ENCODE measurements at regions not wholly inside any gene's neighbourhood (a gene's known extent, or its start where the extent isn't known, plus 50 kb on each side); places are given as distances from the start of the nearest gene placed in this dataset.

GRCh38 chr2:46846536-46846935, 69.1 kb downstream of the MCFD2 start:
- no peak overlapping the region for H3K9ac ChIP-seq (ENCODE audit: low read depth, low read length)
- H4K20me1 ChIP-seq (ENCODE audit: insufficient read depth, low read length) = no peaks in the 10 kb centered on the region
- H3K36me3 ChIP-seq (ENCODE audit: insufficient read depth, low read length) = no peaks in the 10 kb centered on the region
- H3K4me3 ChIP-seq (ENCODE audit: low read depth in 1 of 2, low read length in 2 of 2) = no peak overlapping the region
- no peak for ATAC-seq (ENCODE audit: insufficient read depth, low read depth)
- no peaks in the 10 kb centered on the region for H3K79me2 ChIP-seq (ENCODE audit: insufficient read depth, low read length)
- H2AFZ ChIP-seq (ENCODE audit: low read depth, low read length) = no peak overlapping the region
- no peaks in the 10 kb centered on the region for H3K9me3 ChIP-seq (ENCODE audit: insufficient read depth, low read length, severe bottlenecking)
- TF ChIP-seq EZH2 (IDR thresholded peaks at IDR 0.05; ENCODE audit: borderline replicate concordance, low read depth, low read length, severe bottlenecking) (no peak), CTCF (IDR thresholded peaks at IDR 0.05; ENCODE audit: borderline replicate concordance, extremely low read depth, low read length, poor library complexity, severe bottlenecking) (no peak)
- H3K4me2 ChIP-seq (ENCODE audit: insufficient read depth, low read length) = no peak overlapping the region
- DNase-seq = no peak
- H3K27ac ChIP-seq (ENCODE audit: low read length) = no peak overlapping the region
- no peaks in the 10 kb centered on the region for H3K4me1 ChIP-seq (ENCODE audit: insufficient read depth, low read length)
- H3K27me3 ChIP-seq (ENCODE audit: insufficient read depth, low read length, poor library complexity) = peaks cover 27% of the 10 kb centered on the region

- no peak for DNase-seq
- Histone ChIP-seq H2AFZ (ENCODE audit: low read depth, low read length) (no peak overlapping the region), H3K9ac (ENCODE audit: low read depth, low read length) (no peak overlapping the region), H3K27ac (ENCODE audit: low read length) (no peak overlapping the region), H3K79me2 (ENCODE audit: insufficient read depth, low read length) (no peaks in the 10 kb centered on the region), H3K4me3 (ENCODE audit: low read depth in 1 of 2, low read length in 2 of 2) (no peak overlapping the region), H3K27me3 (ENCODE audit: insufficient read depth, low read length, poor library complexity) (peaks cover 27% of the 10 kb centered on the region), H4K20me1 (ENCODE audit: insufficient read depth, low read length) (no peaks in the 10 kb centered on the region), H3K9me3 (ENCODE audit: insufficient read depth, low read length, severe bottlenecking) (no peaks in the 10 kb centered on the region), H3K4me2 (ENCODE audit: insufficient read depth, low read length) (no peak overlapping the region), H3K36me3 (ENCODE audit: insufficient read depth, low read length) (no peaks in the 10 kb centered on the region), H3K4me1 (ENCODE audit: insufficient read depth, low read length) (no peaks in the 10 kb centered on the region)
- TF ChIP-seq EZH2 (IDR thresholded peaks at IDR 0.05; ENCODE audit: borderline replicate concordance, low read depth, low read length, severe bottlenecking) (no peak), CTCF (IDR thresholded peaks at IDR 0.05; ENCODE audit: borderline replicate concordance, extremely low read depth, low read length, poor library complexity, severe bottlenecking) (no peak)
- ATAC-seq (ENCODE audit: insufficient read depth, low read depth) = no peak
These were observed 69.8 kb downstream of the MCFD2 start for GRCh38 chr2:46845542-46846486.

GRCh38 chr2:46844443-46844842, 71.2 kb downstream of the MCFD2 start:
- Histone ChIP-seq H3K4me3 (ENCODE audit: low read depth in 1 of 2, low read length in 2 of 2) (no peak overlapping the region), H4K20me1 (ENCODE audit: insufficient read depth, low read length) (no peaks in the 10 kb centered on the region), H3K4me1 (ENCODE audit: insufficient read depth, low read length) (no peaks in the 10 kb centered on the region), H3K79me2 (ENCODE audit: insufficient read depth, low read length) (no peaks in the 10 kb centered on the region), H3K9me3 (ENCODE audit: insufficient read depth, low read length, severe bottlenecking) (no peaks in the 10 kb centered on the region), H3K9ac (ENCODE audit: low read depth, low read length) (no peak overlapping the region), H2AFZ (ENCODE audit: low read depth, low read length) (no peak overlapping the region), H3K27me3 (ENCODE audit: insufficient read depth, low read length, poor library complexity) (peaks cover 19% of the 10 kb centered on the region), H3K27ac (ENCODE audit: low read length) (no peak overlapping the region), H3K4me2 (ENCODE audit: insufficient read depth, low read length) (no peak overlapping the region), H3K36me3 (ENCODE audit: insufficient read depth, low read length) (no peaks in the 10 kb centered on the region)
- DNase-seq (no peak), ATAC-seq (ENCODE audit: insufficient read depth, low read depth) (no peak)
- no peak for TF ChIP-seq CTCF (IDR thresholded peaks at IDR 0.05; ENCODE audit: borderline replicate concordance, extremely low read depth, low read length, poor library complexity, severe bottlenecking)
- no peak for TF ChIP-seq EZH2 (IDR thresholded peaks at IDR 0.05; ENCODE audit: borderline replicate concordance, low read depth, low read length, severe bottlenecking)

Data from DND-41 (cell line).